ENCODE measurements at regions not wholly inside any gene's neighbourhood (a gene's known extent, or its start where the extent isn't known, plus 50 kb on each side); places are given as distances from the start of the nearest gene placed in this dataset.

DNA sequence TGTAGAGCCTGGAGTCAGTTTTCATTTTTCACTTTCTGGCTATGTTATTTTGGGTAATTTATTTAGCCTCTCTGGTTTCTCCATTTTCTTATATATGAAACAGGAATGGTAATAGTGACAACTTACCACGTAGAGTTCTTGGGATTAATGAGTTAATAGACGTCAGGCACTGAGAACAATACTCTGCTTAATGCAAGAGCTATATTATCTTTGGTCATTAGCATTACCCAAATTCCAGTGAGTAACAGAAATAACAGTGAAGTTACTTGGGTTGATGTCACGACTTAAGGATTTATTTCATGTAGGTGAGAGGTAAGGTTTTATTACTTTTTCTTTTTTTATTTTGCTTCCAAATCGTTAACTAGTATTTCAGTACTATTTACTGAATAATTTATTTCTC lies 601.0 kb upstream of the GCFC2 start:
- no peaks in the 10 kb centered on the region for H3K36me3 Mint-ChIP-seq (ENCODE audit: insufficient read depth, unreplicated experiment)
- H3K27ac Mint-ChIP-seq (ENCODE audit: unreplicated experiment), result no peak overlapping the region

DNA sequence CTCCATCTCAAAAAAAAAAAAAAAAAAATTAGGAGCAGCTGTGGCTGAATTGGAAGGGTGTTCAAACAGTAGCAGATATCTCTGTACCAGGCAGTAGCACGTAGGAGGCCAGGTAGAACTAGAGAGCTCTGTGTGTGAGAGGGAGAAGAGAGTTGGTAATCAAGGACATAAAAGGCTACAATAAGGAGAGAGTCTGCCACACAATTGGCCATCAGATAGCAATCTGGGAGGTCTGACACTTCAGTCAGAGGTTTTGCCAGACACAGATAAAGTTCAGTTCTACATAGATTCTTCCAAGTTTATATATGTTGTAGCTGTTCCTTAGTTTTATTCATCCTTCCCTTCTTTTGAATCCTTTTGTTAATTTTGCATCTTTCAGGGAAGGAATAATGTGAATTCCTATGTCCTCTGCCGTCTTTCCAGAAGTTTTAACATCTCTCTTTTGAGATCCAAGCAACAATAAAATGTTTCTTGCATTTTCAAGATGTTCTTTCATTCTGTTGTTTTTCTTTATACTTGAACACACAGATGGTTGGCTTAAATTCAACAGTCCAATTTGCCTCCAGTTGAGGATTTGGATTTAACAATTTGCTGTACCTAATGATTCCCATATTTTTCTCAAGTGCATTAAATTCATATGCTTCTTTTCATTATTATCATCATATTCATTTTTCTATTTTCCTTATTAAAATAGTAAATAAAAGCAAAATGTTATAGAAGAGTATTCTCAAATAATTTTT lies 600.3 kb upstream of the GCFC2 start:
- Mint-ChIP-seq H3K4me3 (ENCODE audit: low read depth, unreplicated experiment) (no peak overlapping the region), H3K27ac (ENCODE audit: unreplicated experiment) (no peak overlapping the region), H3K4me1 (ENCODE audit: low read depth, unreplicated experiment) (no peaks in the 10 kb centered on the region), H3K9me3 (ENCODE audit: low read depth, unreplicated experiment) (peaks cover 13% of the 10 kb centered on the region), H3K36me3 (ENCODE audit: insufficient read depth, unreplicated experiment) (no peaks in the 10 kb centered on the region), H3K27me3 (ENCODE audit: unreplicated experiment) (no peaks in the 10 kb centered on the region)
- BruUV-seq (replicated peaks), result no TSS peak
- TF ChIP-seq, protein P1, sequence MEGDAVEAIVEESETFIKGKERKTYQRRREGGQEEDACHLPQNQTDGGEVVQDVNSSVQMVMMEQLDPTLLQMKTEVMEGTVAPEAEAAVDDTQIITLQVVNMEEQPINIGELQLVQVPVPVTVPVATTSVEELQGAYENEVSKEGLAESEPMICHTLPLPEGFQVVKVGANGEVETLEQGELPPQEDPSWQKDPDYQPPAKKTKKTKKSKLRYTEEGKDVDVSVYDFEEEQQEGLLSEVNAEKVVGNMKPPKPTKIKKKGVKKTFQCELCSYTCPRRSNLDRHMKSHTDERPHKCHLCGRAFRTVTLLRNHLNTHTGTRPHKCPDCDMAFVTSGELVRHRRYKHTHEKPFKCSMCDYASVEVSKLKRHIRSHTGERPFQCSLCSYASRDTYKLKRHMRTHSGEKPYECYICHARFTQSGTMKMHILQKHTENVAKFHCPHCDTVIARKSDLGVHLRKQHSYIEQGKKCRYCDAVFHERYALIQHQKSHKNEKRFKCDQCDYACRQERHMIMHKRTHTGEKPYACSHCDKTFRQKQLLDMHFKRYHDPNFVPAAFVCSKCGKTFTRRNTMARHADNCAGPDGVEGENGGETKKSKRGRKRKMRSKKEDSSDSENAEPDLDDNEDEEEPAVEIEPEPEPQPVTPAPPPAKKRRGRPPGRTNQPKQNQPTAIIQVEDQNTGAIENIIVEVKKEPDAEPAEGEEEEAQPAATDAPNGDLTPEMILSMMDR (IDR thresholded peaks at IDR 0.05; ENCODE audit: unreplicated experiment), result no peak
- no peak for DNase-seq
- intact Hi-C loops (cut with micrococcal nuclease; ENCODE audit: unreplicated experiment), result no loop called here
- CTCF ChIA-PET, result interaction anchor here (0.6 kb wide), 1 partner anchor 32 kb away, joined by 4 read pairs; no protein-coding TSS in a partner anchor

More for the DNA sequence above, 601.0 kb upstream of the GCFC2 start:
- peaks cover 9% of the 10 kb centered on the region for H3K9me3 Mint-ChIP-seq (ENCODE audit: low read depth, unreplicated experiment)
- CTCF ChIA-PET, result no interaction called here
- no peaks in the 10 kb centered on the region for H3K27me3 Mint-ChIP-seq (ENCODE audit: unreplicated experiment)
- no peak for DNase-seq
- BruUV-seq (replicated peaks), result no TSS peak
- H3K4me3 Mint-ChIP-seq (ENCODE audit: low read depth, unreplicated experiment), result no peak overlapping the region
- no peaks in the 10 kb centered on the region for H3K4me1 Mint-ChIP-seq (ENCODE audit: low read depth, unreplicated experiment)
- intact Hi-C loops (cut with micrococcal nuclease; ENCODE audit: unreplicated experiment), result no loop called here
- TF ChIP-seq, protein P1 (IDR thresholded peaks at IDR 0.05; ENCODE audit: unreplicated experiment), result no peak

DNA sequence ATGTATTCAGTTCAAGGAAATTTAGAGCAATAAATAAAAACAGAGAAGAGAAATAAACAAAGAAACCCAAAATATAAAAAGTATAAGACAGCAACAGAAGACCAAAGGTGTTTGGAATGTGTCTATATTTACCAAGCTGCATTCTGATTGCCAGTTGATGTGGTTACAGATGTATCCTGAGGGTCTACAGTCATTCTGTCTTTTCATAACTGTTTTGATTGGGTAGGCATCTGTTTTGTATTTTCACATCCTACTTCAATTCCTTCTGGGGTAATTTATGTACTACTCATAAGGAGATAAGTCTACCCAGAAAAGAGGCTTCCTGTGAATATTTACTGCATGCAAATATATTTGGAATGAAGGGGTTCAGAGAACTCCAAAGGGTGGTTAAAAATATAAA lies 596.8 kb upstream of the GCFC2 start:
- Mint-ChIP-seq H3K4me3 (ENCODE audit: low read depth, unreplicated experiment) (no peak overlapping the region), H3K9me3 (ENCODE audit: low read depth, unreplicated experiment) (peaks cover 17% of the 10 kb centered on the region), H3K27me3 (ENCODE audit: unreplicated experiment) (no peaks in the 10 kb centered on the region), H3K36me3 (ENCODE audit: insufficient read depth, unreplicated experiment) (no peaks in the 10 kb centered on the region), H3K4me1 (ENCODE audit: low read depth, unreplicated experiment) (no peaks in the 10 kb centered on the region), H3K27ac (ENCODE audit: unreplicated experiment) (no peak overlapping the region)
- DNase-seq, result no peak
- BruUV-seq (replicated peaks), result no TSS peak
- intact Hi-C loops (cut with micrococcal nuclease; ENCODE audit: unreplicated experiment), result no loop called here
- TF ChIP-seq, protein P1 (IDR thresholded peaks at IDR 0.05; ENCODE audit: unreplicated experiment), result no peak
- CTCF ChIA-PET, result no interaction called here

DNA sequence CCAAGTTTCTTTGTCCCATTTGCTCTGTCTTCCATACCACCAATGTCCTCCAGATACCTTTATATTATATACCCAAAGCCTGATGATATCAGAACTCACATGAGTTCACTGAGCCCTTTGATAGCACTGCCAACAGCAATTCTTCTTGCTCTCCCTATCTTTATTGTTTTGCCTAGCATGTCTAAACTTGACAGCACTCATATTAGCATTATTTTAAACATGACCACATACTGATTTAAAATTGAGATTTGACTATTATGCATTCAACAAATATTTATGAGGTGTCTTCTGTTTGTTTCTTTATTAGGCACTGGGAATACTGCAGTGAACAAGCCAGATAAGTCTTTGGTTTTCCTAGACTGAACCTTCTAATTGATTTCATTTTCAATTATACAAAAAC lies 587.3 kb upstream of the GCFC2 start:
- no TSS peak for BruUV-seq (replicated peaks)
- H3K36me3 Mint-ChIP-seq (ENCODE audit: insufficient read depth, unreplicated experiment), result no peaks in the 10 kb centered on the region
- no peak for DNase-seq

More for the DNA sequence above, 587.3 kb upstream of the GCFC2 start:
- Mint-ChIP-seq H3K9me3 (ENCODE audit: low read depth, unreplicated experiment) (peaks cover 8% of the 10 kb centered on the region), H3K27me3 (ENCODE audit: unreplicated experiment) (no peaks in the 10 kb centered on the region), H3K4me3 (ENCODE audit: low read depth, unreplicated experiment) (no peak overlapping the region), H3K27ac (ENCODE audit: unreplicated experiment) (no peak overlapping the region), H3K4me1 (ENCODE audit: low read depth, unreplicated experiment) (no peaks in the 10 kb centered on the region)
- TF ChIP-seq, protein P1 (IDR thresholded peaks at IDR 0.05; ENCODE audit: unreplicated experiment), result no peak
- CTCF ChIA-PET, result no interaction called here
- intact Hi-C loops (cut with micrococcal nuclease; ENCODE audit: unreplicated experiment), result no loop called here

Measured in Calu3 (cell line).